Neural cell (in vitro differentiated cells): ENCODE measurements at regions not wholly inside any gene's neighbourhood (a gene's known extent, or its start where the extent isn't known, plus 50 kb on each side); places are given as distances from the start of the nearest gene placed in this dataset.

Experiments used
- H2AFZ ChIP-seq: fragments of 200-600, 300-800 bp; sonication (generic), shearing (Covaris generic); 2 replicates; pipeline ENCODE4 v1.6.0; 2014; ENCODE audit warnings: low read depth, mild to moderate bottlenecking, antibody characterized with exemption, low read length, moderate library complexity
- H3F3A ChIP-seq: fragments of 200-600 bp; shearing (Covaris generic); 2 replicates; pipeline ENCODE4 v1.6.1; 2016; ENCODE audit warnings: mild to moderate bottlenecking, moderate library complexity, mixed read lengths, antibody characterized with exemption, low read length; ENCODE audit not compliant: insufficient read depth, poor library complexity, severe bottlenecking
- H3K27ac ChIP-seq: fragments of 200-600, 300-800 bp; sonication (generic), shearing (Covaris generic); 2 replicates; pipeline ENCODE4 v1.5.1; 2014; ENCODE audit warnings: mild to moderate bottlenecking, low read length, moderate library complexity
- H3K27me3 ChIP-seq: fragments of 300-800, 200-600 bp; sonication (generic), shearing (Covaris generic); 2 replicates; pipeline ENCODE4 v1.6.0; 2014; ENCODE audit warnings: mild to moderate bottlenecking, low read depth, low read length, moderate library complexity; ENCODE audit not compliant: insufficient read depth
- H3K36me3 ChIP-seq: fragments of 300-800, 200-600 bp; sonication (generic), shearing (Covaris generic); 2 replicates; pipeline ENCODE4 v1.5.1; 2014; ENCODE audit warnings: mild to moderate bottlenecking, antibody characterized with exemption, low read length, moderate library complexity; ENCODE audit not compliant: insufficient read depth
- H3K4me2 ChIP-seq: fragments of 300-800, 200-600 bp; sonication (generic), shearing (Covaris generic); 2 replicates; pipeline ENCODE4 v1.6.0; 2014; ENCODE audit warnings: mild to moderate bottlenecking, low read length
- H3K4me3 ChIP-seq: fragments of 300-800, 200-600 bp; sonication (generic), shearing (Covaris generic); 2 replicates; pipeline ENCODE4 v1.5.1; 2014; ENCODE audit warnings: mild to moderate bottlenecking, low read length, moderate library complexity
- H3K79me2 ChIP-seq: fragments of 200-600 bp; shearing (Covaris generic); replicated peaks from 2 replicates; pipeline ENCODE4 v1.6.0; 2014; ENCODE audit warnings: mild to moderate bottlenecking, low read length, moderate library complexity; ENCODE audit not compliant: insufficient read depth
- H3K9ac ChIP-seq: fragments of 300-800, 200-600 bp; sonication (generic), shearing (Covaris generic); 2 replicates; pipeline ENCODE4 v1.6.1; 2016; ENCODE audit warnings: mild to moderate bottlenecking, low read length, mixed read lengths
- H3K9me2 ChIP-seq: fragments of 200-600 bp; shearing (Covaris generic); 2 replicates; pipeline ENCODE4 v1.6.1; 2016; ENCODE audit warnings: mild to moderate bottlenecking, low read length, mixed read lengths; ENCODE audit not compliant: insufficient read depth
- H3K9me3 ChIP-seq: fragments of 200-600, 300-800 bp; sonication (generic), shearing (Covaris generic); 2 replicates; pipeline ENCODE4 v1.6.1; 2016; ENCODE audit warnings: mild to moderate bottlenecking, mixed run types, low read length, moderate library complexity, mixed read lengths
- H4K20me1 ChIP-seq: fragments of 200-600 bp; shearing (Covaris generic); 2 replicates; pipeline ENCODE4 v1.6.1; 2016; ENCODE audit warnings: mild to moderate bottlenecking, mixed run types; ENCODE audit not compliant: insufficient read depth
- CTCF ChIP-seq: fragments of 450-650 bp; IDR thresholded peaks from 2 replicates; pipeline ENCODE4 v1.5.1; 2014; ENCODE audit warnings: antibody characterized with exemption, mild to moderate bottlenecking, moderate library complexity; ENCODE audit not compliant: poor library complexity, severe bottlenecking
- EP300 ChIP-seq: fragments of 450-650 bp; conservative IDR thresholded peaks from 2 replicates; pipeline ENCODE4 v1.6.1; 2014; ENCODE audit warnings: antibody characterized with exemption, mild to moderate bottlenecking, moderate library complexity; ENCODE audit not compliant: poor library complexity, severe bottlenecking
- EZH2 ChIP-seq: fragments of 200-600, 300-800 bp; shearing (Covaris generic), sonication (generic); IDR thresholded peaks from 2 replicates; pipeline ENCODE4 v1.6.1; 2014; ENCODE audit warnings: antibody characterized with exemption, low read length, borderline replicate concordance, mild to moderate bottlenecking; ENCODE audit not compliant: insufficient read depth, poor library complexity, severe bottlenecking
- MXI1 ChIP-seq: fragments of 450-650 bp; conservative IDR thresholded peaks from 2 replicates; pipeline ENCODE4 v1.6.1; 2014; ENCODE audit warnings: antibody characterized with exemption, mild to moderate bottlenecking; ENCODE audit not compliant: poor library complexity, severe bottlenecking
- POLR2AphosphoS5 ChIP-seq: IDR thresholded peaks from 2 replicates; pipeline ENCODE4 v1.6.1; 2012
- RAD21 ChIP-seq: fragments of 450-650 bp; conservative IDR thresholded peaks from 2 replicates; pipeline ENCODE4 v1.6.1; 2014; ENCODE audit warnings: antibody characterized with exemption, mild to moderate bottlenecking, moderate library complexity
- REST ChIP-seq: IDR thresholded peaks from 2 replicates; pipeline ENCODE4 v1.6.1; 2012; ENCODE audit warnings: borderline replicate concordance
- SMC3 ChIP-seq: fragments of 450-650 bp; conservative IDR thresholded peaks from 2 replicates; pipeline ENCODE4 v1.6.1; 2014; ENCODE audit warnings: antibody characterized with exemption, mild to moderate bottlenecking, moderate library complexity; ENCODE audit not compliant: poor library complexity
- TAF1 ChIP-seq: IDR thresholded peaks from 2 replicates; pipeline ENCODE4 v1.6.1; 2012; ENCODE audit warnings: low read depth

DNA sequence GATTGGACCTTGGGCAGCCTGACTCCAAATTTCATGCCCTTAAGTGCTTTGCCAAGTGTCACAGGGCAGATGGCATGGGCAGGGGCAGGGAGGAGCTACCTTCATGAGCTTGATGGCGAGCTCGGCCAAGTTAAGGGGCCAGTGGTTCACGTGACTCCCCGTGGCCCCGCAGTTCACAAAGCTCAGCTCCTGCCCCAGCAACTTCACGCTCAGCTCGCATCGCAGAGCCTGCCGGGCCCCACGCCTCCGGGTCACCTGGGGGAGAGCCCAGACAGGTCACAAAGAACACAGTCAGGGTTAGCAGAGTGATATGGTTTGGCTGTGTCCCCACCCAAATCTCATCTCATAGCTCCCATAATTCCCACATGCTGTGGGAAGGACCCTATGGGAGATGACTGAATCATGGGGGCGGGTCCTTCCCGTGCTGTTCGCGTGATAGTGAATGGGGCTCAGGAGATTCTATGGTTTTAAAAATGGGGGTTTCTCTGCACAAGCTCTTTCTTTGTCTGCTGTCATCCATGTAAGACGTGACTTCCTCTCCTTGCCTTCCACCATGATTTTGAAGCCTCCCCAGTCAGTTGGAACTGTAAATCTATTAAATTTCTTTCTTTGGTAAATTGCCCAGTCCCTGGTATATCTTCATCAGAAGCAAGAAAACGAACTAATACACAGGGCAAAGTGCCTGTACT is 108.1 kb downstream of the LITAF start:
- Histone ChIP-seq H3K4me2 (no peak overlapping the region), H3K4me3 (no peak overlapping the region), H4K20me1 (no peaks in the 10 kb centered on the region), H3K27me3 (no peaks in the 10 kb centered on the region), H3K9me2 (no peaks in the 10 kb centered on the region), H3K79me2 (no peaks in the 10 kb centered on the region), H3K36me3 (no peaks in the 10 kb centered on the region), H3F3A (no peaks in the 10 kb centered on the region), H3K9ac (no peak overlapping the region), H3K9me3 (peaks cover 3% of the 10 kb centered on the region), H2AFZ (no peak overlapping the region), H3K27ac (no peak overlapping the region)
- TF ChIP-seq EP300: no peak
- TF ChIP-seq RAD21: no peak
- no peak for TF ChIP-seq TAF1
- no peak for TF ChIP-seq MXI1
- TF ChIP-seq SMC3: no peak
- TF ChIP-seq CTCF: no peak
- TF ChIP-seq REST: no peak
- TF ChIP-seq EZH2: no peak
- no peak for TF ChIP-seq POLR2AphosphoS5

DNA sequence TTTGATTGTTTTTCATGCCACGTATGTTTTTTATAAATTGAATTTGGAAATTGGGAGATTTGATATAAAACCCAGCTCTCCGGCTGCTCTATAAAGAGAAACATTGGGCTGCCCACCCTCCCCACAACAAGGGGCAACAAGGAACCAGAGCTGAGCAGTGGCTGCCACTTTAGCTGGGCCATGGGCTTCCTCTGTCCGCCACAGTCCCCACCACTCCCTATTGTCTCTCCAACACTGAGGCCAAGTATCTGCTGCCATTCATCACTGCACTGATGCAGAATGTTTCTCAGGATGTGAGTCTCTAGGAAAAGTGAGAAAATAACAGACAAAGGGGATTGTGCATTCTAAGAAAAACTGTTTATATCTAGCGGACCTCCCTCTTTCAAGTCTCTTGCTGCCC is 106.8 kb downstream of the LITAF start:
- H3K27ac ChIP-seq: no peak overlapping the region
- H3K9me2 ChIP-seq: no peaks in the 10 kb centered on the region
- no peaks in the 10 kb centered on the region for H4K20me1 ChIP-seq
- H3K4me3 ChIP-seq: no peak overlapping the region
- no peaks in the 10 kb centered on the region for H3K36me3 ChIP-seq
- no peak overlapping the region for H3K9ac ChIP-seq
- H2AFZ ChIP-seq: no peak overlapping the region
- peaks cover 7% of the 10 kb centered on the region for H3K9me3 ChIP-seq
- no peak for TF ChIP-seq POLR2AphosphoS5
- no peak for TF ChIP-seq RAD21
- TF ChIP-seq TAF1: no peak
- TF ChIP-seq MXI1: no peak
- TF ChIP-seq EP300: no peak
- no peak for TF ChIP-seq CTCF
- no peak for TF ChIP-seq SMC3
- TF ChIP-seq REST: no peak
- TF ChIP-seq EZH2: no peak
- no peaks in the 10 kb centered on the region for H3K79me2 ChIP-seq
- H3K4me2 ChIP-seq: no peak overlapping the region
- no peaks in the 10 kb centered on the region for H3K27me3 ChIP-seq
- no peaks in the 10 kb centered on the region for H3F3A ChIP-seq
